IMR-90 (cell line): ENCODE measurements at regions not wholly inside any gene's neighbourhood (a gene's known extent, or its start where the extent isn't known, plus 50 kb on each side); places are given as distances from the start of the nearest gene placed in this dataset.

ENCODE experiments used
- ATAC-seq: fragments of 200-7000 bp; cut with Tn5 transposase; 2 replicates; pipeline ENCODE4 v1.9.1; 2020; ENCODE audit warnings: low read depth, mild to moderate bottlenecking, moderate library complexity
- BruUV-seq: library from RNA; stranded (reverse); fragments of 400-500 nt; replicated peaks from 2 replicates; lab custom pipeline; 2021; lab: Mats Ljungman, UMichigan
- CTCF ChIA-PET: fragments of 300-600 bp; formaldehyde crosslinking; extraction: SDS; loops from one replicate; lab custom pipeline; 2021; ENCODE audit warnings: antibody characterized with exemption; lab: Yijun Ruan, JAX
- POLR2A ChIA-PET: fragments of 300-600 bp; sonication (Branson Sonifier 250); formaldehyde crosslinking; loops from one replicate; lab custom pipeline; 2022; ENCODE audit warnings: antibody characterized with exemption; ENCODE audit not compliant: unreplicated experiment; lab: Charles Lee
- DNase-seq: peaks from one replicate; pipeline ENCODE4 v3.0.0; 2013
- H2AFZ ChIP-seq: replicated peaks from 2 replicates; pipeline ENCODE3; 2013; ENCODE audit warnings: low read length, mild to moderate bottlenecking; ENCODE audit not compliant: poor library complexity
- H2AK5ac ChIP-seq: 2 replicates; pipeline ENCODE4 v1.6.1; 2013; ENCODE audit warnings: low read depth, low read length, inconsistent platforms
- H2AK9ac ChIP-seq: replicated peaks from 2 replicates; pipeline ENCODE3; 2013; ENCODE audit warnings: mild to moderate bottlenecking, low read depth, low read length, moderate library complexity; ENCODE audit not compliant: poor library complexity
- H2BK120ac ChIP-seq: 2 replicates; pipeline ENCODE4 v1.6.1; 2013; ENCODE audit warnings: low read depth, low read length, inconsistent platforms
- H2BK15ac ChIP-seq: 3 replicates; pipeline ENCODE4 v1.6.1; 2013; ENCODE audit warnings: low read depth, low read length, inconsistent platforms
- H2BK20ac ChIP-seq: 2 replicates; pipeline ENCODE4 v1.6.1; 2013; ENCODE audit warnings: low read depth, mild to moderate bottlenecking, inconsistent platforms, low read length, moderate library complexity
- H2BK5ac ChIP-seq: 2 replicates; pipeline ENCODE4 v1.6.1; 2013; ENCODE audit warnings: mild to moderate bottlenecking, low read depth, low read length, inconsistent platforms; ENCODE audit not compliant: poor library complexity, severe bottlenecking
- H3K14ac ChIP-seq: replicated peaks from 2 replicates; pipeline ENCODE4 v1.6.1; 2013; ENCODE audit warnings: low read depth, low read length, inconsistent platforms
- H3K18ac ChIP-seq: 2 replicates; pipeline ENCODE4 v1.6.1; 2013; ENCODE audit warnings: low read depth, low read length, control low read depth
- H3K23ac ChIP-seq: 2 replicates; pipeline ENCODE4 v1.6.1; 2013; ENCODE audit warnings: low read depth, low read length, inconsistent platforms
- H3K27ac ChIP-seq: 2 replicates; pipeline ENCODE4 v1.5.1; 2013; ENCODE audit warnings: mild to moderate bottlenecking, control low read depth, low read length; ENCODE audit not compliant: insufficient read depth
- H3K27me3 ChIP-seq: 2 replicates; pipeline ENCODE4 v1.6.1; 2013; ENCODE audit warnings: low read length; ENCODE audit not compliant: control insufficient read depth, insufficient read depth
- H3K36me3 ChIP-seq: 2 replicates; pipeline ENCODE4 v1.6.1; 2013; ENCODE audit warnings: low read length, mixed read lengths; ENCODE audit not compliant: control insufficient read depth, insufficient read depth
- H3K4ac ChIP-seq: 2 replicates; pipeline ENCODE4 v1.6.1; 2013; ENCODE audit warnings: low read depth, low read length, inconsistent platforms
- H3K4me1 ChIP-seq: 2 replicates; pipeline ENCODE4 v1.6.1; 2013; ENCODE audit warnings: low read length, mixed read lengths; ENCODE audit not compliant: control insufficient read depth, insufficient read depth
- H3K4me2 ChIP-seq: 2 replicates; pipeline ENCODE4 v1.6.1; 2013; ENCODE audit warnings: low read depth, mild to moderate bottlenecking, control low read depth, low read length, moderate library complexity
- H3K4me3 ChIP-seq: 2 replicates; pipeline ENCODE4 v1.5.1; 2013; ENCODE audit warnings: low read depth, mild to moderate bottlenecking, control low read depth, low read length, moderate library complexity; ENCODE audit not compliant: insufficient read depth
- H3K56ac ChIP-seq: 2 replicates; pipeline ENCODE4 v1.6.1; 2013; ENCODE audit warnings: low read length, inconsistent platforms; ENCODE audit not compliant: insufficient read depth; ENCODE audit errors: extremely low read depth
- H3K79me1 ChIP-seq, 2 experiments: 2 replicates each; pipeline ENCODE4 v1.6.1; 2013; ENCODE audit warnings: low read length in 2 of 2, inconsistent platforms in 1 of 2, low read depth in 1 of 2
- H3K9ac ChIP-seq: 2 replicates; pipeline ENCODE4 v1.6.1; 2013; ENCODE audit warnings: low read depth, low read length, control low read depth
- H3K9me1 ChIP-seq: 2 replicates; pipeline ENCODE4 v1.6.1; 2013; ENCODE audit warnings: low read length, inconsistent platforms; ENCODE audit not compliant: insufficient read depth
- H3K9me3 ChIP-seq: 2 replicates; pipeline ENCODE4 v1.6.1; 2013; ENCODE audit warnings: low read length; ENCODE audit not compliant: control insufficient read depth, insufficient read depth
- H4K20me1 ChIP-seq: 2 replicates; pipeline ENCODE4 v1.6.1; 2013; ENCODE audit warnings: low read length, inconsistent platforms; ENCODE audit not compliant: insufficient read depth
- H4K5ac ChIP-seq: 2 replicates; pipeline ENCODE4 v1.6.1; 2013; ENCODE audit warnings: mild to moderate bottlenecking, low read depth, low read length, control low read depth
- H4K8ac ChIP-seq, 2 experiments: 2 replicates each; pipeline ENCODE4 v1.6.1; 2013; ENCODE audit warnings: low read depth in 2 of 2, low read length in 2 of 2, control low read depth in 1 of 2, inconsistent platforms in 1 of 2
- H4K91ac ChIP-seq: 2 replicates; pipeline ENCODE4 v1.6.1; 2013; ENCODE audit warnings: low read depth, low read length, inconsistent platforms; ENCODE audit not compliant: insufficient read depth
- CHD1 ChIP-seq: IDR thresholded peaks from 2 replicates; pipeline ENCODE4 v1.6.1; 2012; ENCODE audit warnings: low read depth, low read length, improper control_type of control experiment
- CTCF ChIP-seq: conservative IDR thresholded peaks from 2 replicates; pipeline ENCODE4 v1.5.1; 2012; ENCODE audit warnings: mild to moderate bottlenecking, low read depth, low read length, improper control_type of control experiment
- MXI1 ChIP-seq: IDR thresholded peaks from 2 replicates; pipeline ENCODE4 v1.6.1; 2012; ENCODE audit warnings: low read depth, mild to moderate bottlenecking, low read length, moderate library complexity, borderline replicate concordance
- USF2 ChIP-seq: fragments of 150-350 bp; IDR thresholded peaks from 2 replicates; pipeline ENCODE4 v1.6.1; 2017; ENCODE audit warnings: mild to moderate bottlenecking, antibody characterized with exemption, low read length, low read depth
- WGBS, 2 experiments: methylation state at CpG; one replicate each; pipeline versions ENCODE4 v1.1.5 to v1.1.7; 2013; ENCODE audit warnings: missing lambda C conversion rate in 2 of 2; ENCODE audit not compliant: insufficient read length in 1 of 2; ENCODE audit errors: extremely low coverage in 2 of 2; 5-methylcytosine and 5-hydroxymethylcytosine counted together
- dilution Hi-C: fragments of 300-500 bp; cut with HindIII; formaldehyde crosslinking; loops from one replicate; pipeline ENCODE4 v1.14.3; 2018; ENCODE audit warnings: low sequenced_read_pairs; ENCODE audit not compliant: unreplicated experiment
- in situ Hi-C: fragments of 300-500 bp; cut with MboI; formaldehyde crosslinking; loops from 3 replicates; pipeline ENCODE4 v1.14.3; 2019; ENCODE audit warnings: low sequenced_read_pairs, inconsistent platforms, mixed read lengths
- intact Hi-C: fragments of 100-400 bp; cut with micrococcal nuclease; formaldehyde crosslinking; loops from 2 replicates; pipeline ENCODE4 v1.10.0; 2022

GRCh38 chr16:61289141-61289540 is 747.1 kb downstream of the CDH8 start:
- Histone ChIP-seq H3K36me3 (no peaks in the 10 kb centered on the region), H2BK15ac (no peak overlapping the region), H3K4me3 (no peak overlapping the region), H2BK20ac (no peak overlapping the region), H3K4me2 (no peak overlapping the region), H3K4me1 (no peaks in the 10 kb centered on the region), H2BK120ac (no peak overlapping the region), H2AFZ (no peak overlapping the region), H3K9ac (no peak overlapping the region), H2AK9ac (no peak overlapping the region), H2AK5ac (no peak overlapping the region), H3K27me3 (no peaks in the 10 kb centered on the region), H3K9me3 (peaks cover 3% of the 10 kb centered on the region; the same call in 1 of the 2 replicates), H4K5ac (no peak overlapping the region), H3K4ac (no peak overlapping the region), H3K9me1 (no peaks in the 10 kb centered on the region), H4K91ac (no peak overlapping the region), H3K56ac (no peak overlapping the region), H2BK5ac (no peak overlapping the region), H3K14ac (no peak overlapping the region), H3K27ac (no peak overlapping the region), H3K79me1 (no peaks in the 10 kb centered on the region), H3K18ac (no peak overlapping the region), H4K20me1 (no peaks in the 10 kb centered on the region), H4K8ac (no peak overlapping the region), H3K23ac (no peak overlapping the region)
- ATAC-seq (no peak), DNase-seq (no peak)
- intact Hi-C loops (no loop called here), dilution Hi-C loops (no loop called here), in situ Hi-C loops (no loop called here)
- BruUV-seq: no TSS peak
- WGBS, 2 experiments: no CpG with 5 or more reads among the region's 2 CpGs
- POLR2A ChIA-PET: no interaction called here
- TF ChIP-seq MXI1: no peak
- no peak for TF ChIP-seq CTCF
- no peak for TF ChIP-seq CHD1
- TF ChIP-seq USF2: no peak
- CTCF ChIA-PET: no interaction called here
